ENCODE measurements at regions not wholly inside any gene's neighbourhood (a gene's known extent, or its start where the extent isn't known, plus 50 kb on each side); places are given as distances from the start of the nearest gene placed in this dataset.

GRCh38 chr16:77600555-77600954 is 121.8 kb upstream of the NUDT7 start (continued):
- TF ChIP-seq BRCA1 (IDR thresholded peaks at IDR 0.05; ENCODE audit: low read depth, low read length) (no peak), KDM1A (IDR thresholded peaks at IDR 0.05; ENCODE audit: borderline replicate concordance, low read length) (no peak), SP2 (IDR thresholded peaks at IDR 0.05; ENCODE audit: low read length) (no peak), SRF (IDR thresholded peaks at IDR 0.05; ENCODE audit: low read depth, low read length) (no peak)

Data from H1 (cell line).